ENCODE measurements at regions not wholly inside any gene's neighbourhood (a gene's known extent, or its start where the extent isn't known, plus 50 kb on each side); places are given as distances from the start of the nearest gene placed in this dataset.

GRCh38 chr5:12999667-13000066 is 944.8 kb downstream of the DNAH5 start:
- TF ChIP-seq POLR2A (IDR thresholded peaks at IDR 0.05; ENCODE audit: extremely low read depth, insufficient read length) (no peak), CTCF (IDR thresholded peaks at IDR 0.05; ENCODE audit: low read depth, low read length) (no peak), MYC (IDR thresholded peaks at IDR 0.05; ENCODE audit: low read depth, low read length) (no peak)
- TF ChIP-seq, protein P1, sequence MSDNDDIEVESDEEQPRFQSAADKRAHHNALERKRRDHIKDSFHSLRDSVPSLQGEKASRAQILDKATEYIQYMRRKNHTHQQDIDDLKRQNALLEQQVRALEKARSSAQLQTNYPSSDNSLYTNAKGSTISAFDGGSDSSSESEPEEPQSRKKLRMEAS (IDR thresholded peaks at IDR 0.05; ENCODE audit: low read depth, low read length), result no peak
